GM18511 (cell line): ENCODE measurements at regions not wholly inside any gene's neighbourhood (a gene's known extent, or its start where the extent isn't known, plus 50 kb on each side); places are given as distances from the start of the nearest gene placed in this dataset.
"Not testable (repeated sequence)": the region's sequence is repeated elsewhere in the genome, so short reads cannot be mapped to it uniquely, and the experiment has no call there.

Source experiments
- ATAC-seq: cut with Tn5 transposase; IDR thresholded peaks from one replicate; pipeline ENCODE4 v1.9.1; 2021; ENCODE audit warnings: mild to moderate bottlenecking, moderate library complexity; ENCODE audit not compliant: unreplicated experiment

DNA sequence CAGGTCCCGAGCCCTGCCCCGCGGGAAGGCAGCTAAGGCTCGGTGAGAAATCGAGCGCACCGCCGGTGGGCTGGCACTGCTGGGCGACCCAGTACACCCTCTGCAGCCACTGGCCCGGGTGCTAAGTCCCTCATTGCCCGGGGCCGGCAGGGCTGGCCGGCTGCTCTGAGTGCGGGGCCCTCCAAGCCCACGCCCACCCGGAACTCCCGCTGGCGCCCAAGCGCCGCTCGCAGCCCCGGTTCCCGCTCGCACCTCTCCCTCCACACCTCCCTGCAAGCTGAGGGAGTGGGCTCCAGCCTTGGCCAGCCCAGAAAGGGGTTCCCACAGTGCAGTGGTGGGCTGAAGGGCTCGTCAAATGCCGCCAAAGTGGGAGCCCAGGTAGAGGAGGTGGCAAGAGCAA lies 63.2 kb upstream of the IER3 start:
- not testable (repeated sequence) for ATAC-seq

DNA sequence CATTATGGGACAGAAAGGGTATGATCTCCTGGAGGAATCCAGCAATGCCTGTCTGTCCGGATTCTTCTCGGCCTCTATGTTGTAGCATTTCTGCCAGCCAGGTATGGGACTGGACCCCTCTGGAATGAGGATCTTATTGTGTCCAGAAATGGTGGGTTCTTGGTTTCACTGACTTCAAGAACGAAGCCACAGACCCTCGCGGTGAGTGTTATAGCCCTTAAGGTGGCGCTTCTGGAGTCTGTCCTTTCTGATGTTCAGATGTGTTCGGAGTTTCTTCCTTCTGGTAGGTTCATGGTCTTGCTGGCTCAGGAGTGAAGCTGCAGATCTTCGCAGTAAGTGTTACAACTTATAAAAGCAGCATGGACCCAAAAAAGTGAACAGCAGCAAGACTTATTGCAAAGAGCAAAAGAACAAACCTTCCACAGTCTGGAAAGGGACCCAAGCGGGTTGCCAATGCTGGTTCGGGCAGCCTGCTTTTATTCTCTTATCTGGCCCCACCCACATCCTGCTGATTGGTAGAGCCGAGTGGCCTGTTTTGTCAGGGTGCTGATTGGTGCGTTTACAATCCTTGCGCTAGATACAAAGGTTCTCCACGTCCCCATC lies 62.3 kb upstream of the IER3 start:
- no peak for ATAC-seq

DNA sequence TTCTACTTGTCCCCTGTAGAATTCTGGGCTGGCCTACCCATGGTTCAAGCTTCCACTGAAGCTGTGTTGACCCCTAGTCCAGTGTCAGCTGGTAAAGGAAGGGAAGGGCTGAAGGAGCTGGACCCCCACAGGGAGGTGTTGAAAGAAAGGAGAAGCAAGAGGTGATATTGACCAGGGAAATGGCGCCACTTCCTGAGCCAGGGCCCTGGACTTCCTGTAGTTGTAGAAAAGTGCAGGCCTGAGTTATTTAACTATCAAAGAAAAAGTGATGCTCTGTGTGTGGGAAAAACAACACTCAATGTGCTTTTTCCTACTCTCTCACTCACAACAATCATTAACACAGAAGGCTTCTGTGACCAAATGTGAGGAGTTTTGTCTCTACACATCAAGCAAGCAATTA lies 60.0 kb upstream of the IER3 start:
- ATAC-seq, result no peak

DNA sequence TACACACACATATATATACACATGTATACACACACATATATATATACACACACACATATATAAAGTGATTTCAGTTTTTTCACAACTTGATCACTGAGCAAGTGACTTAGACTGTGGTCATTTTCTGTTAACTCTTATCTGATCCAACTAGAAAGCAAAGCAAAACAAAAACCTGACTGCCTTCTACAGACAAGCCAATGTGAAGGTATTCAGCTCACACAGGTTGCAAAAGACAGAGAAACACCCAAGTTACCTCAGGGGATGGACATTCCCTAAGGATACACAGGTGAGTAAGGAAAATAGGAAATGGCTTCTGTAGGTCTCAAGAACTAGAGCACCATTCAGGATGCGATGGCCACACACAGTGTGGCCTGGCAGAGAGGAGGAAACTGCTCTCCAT lies 58.4 kb upstream of the IER3 start:
- no peak for ATAC-seq

DNA sequence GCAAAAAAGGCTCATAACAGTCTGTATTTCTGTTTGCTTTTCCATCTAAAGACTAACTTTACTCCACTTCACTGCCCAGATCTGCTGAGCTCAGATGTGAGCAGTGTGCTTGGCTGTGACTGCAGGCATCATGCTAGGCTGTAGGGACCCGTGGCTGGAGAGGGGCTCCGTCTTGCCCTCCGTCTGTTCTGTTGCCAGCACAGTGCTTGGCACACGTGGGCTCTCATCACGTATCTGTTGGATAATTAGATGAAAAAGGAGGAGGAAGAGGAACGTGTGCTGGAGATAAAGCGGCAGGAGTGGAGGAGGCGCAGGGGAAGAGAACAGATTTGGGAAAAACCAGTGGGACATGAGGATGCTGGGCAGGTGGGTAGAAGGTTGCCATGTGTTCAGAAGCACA lies 57.6 kb upstream of the IER3 start:
- no peak for ATAC-seq

DNA sequence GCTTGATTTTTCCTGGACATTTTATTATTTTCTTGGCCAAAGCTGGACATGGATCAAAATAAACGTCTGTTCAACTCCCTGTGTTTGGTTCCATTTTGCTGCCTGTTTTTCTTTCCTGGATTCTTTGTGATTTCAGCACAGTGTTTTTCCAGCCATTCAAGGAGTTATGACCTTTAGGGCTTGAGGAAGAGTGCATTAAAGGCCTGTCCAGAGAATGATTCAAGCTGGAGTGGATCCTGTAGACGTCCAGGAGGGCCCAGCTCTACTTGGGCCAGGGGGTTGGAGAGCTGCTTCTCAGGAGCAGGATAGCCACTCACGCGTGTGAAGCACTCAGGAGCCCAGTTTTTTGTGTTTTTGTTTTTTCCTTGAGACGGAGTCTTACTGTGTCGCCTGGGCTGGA lies 56.5 kb upstream of the IER3 start:
- no peak for ATAC-seq

DNA sequence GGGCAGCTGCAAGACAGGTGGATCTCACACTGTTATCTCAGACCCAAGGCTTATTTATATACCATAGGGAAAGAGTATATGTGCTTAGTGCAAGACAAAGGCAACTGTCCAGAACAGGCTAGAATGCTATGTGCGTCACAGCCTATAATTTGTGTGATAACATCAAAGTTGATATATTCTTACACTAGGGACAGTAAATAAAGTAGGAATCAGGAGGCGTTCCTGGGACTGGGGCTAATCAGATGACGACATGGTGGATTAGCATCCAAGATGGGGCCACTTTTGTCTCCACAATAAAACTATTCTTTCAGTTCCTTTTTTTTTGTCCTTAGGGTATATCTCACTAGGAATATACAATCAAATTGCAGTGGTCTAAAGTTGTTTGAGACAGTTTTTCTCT lies 54.9 kb upstream of the IER3 start:
- ATAC-seq, result no peak

DNA sequence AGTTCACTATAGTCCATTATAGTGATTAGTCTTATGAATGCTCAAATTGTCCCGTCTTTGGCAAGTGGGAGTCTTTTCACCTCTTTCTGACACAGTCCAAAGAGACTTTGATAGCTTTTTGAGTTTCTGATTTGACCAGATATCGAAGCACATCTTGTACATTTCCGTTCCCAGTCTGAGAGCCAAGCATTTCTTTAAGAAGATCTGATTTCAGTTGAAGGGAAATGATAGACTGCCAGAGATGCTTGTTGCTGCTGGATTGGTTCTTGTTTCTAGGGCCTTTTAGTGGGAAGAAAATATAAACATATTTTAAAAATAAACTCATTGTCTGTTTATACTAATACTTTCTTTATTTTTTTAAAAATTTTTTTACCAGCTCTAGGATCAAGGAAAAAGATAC lies 54.1 kb upstream of the IER3 start:
- no peak for ATAC-seq

DNA sequence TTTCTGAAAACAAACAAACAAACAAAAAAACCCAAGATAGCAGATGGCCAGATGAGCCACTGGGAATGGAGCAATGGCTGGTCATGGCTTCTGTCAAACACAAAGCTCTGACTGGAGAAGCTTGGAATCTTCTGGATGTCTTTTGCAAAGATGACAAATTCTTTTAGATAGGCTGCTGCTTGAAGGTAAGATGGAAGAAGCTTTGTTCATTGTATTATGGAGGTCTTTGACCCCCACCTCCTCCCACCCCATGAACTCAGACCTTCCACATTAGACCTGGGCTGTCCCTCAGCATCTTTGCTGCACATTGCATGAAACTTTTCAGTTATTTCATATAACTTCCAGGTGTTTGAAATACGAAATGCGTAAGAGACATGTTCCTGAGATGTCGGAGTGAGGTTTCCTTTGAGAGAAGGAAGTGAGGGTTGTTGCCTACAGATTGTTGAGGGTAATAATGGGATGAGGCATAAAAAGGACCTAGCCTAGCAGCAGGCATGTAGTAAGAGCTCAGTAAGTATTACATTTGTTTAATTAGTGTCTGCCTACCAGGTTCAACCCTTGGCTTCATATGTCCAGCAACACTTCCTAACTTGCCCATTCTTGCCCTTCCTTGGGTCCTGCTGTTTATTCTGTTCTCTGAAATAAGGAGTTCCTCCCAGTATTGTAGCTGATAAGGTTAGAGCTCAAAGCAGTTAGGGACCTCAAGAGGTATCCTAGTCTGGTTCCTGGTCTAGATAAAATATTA lies 51.4 kb upstream of the IER3 start:
- ATAC-seq, result no peak
